ENCODE measurements at regions not wholly inside any gene's neighbourhood (a gene's known extent, or its start where the extent isn't known, plus 50 kb on each side); places are given as distances from the start of the nearest gene placed in this dataset.
A peak's percentile ranks its signal among the peaks of the same experiment; 100 is the strongest.

GRCh38 chr2:196277002-196277401, 105.6 kb upstream of the STK17B start:
- DNase-seq (ENCODE audit: low read depth, low spot score) = peak; percentile 51

- peak; percentile 59 for DNase-seq (ENCODE audit: low read depth, low spot score)
Measured at GRCh38 chr2:196278491-196278911, 107.1 kb upstream of the STK17B start.

GRCh38 chr2:196279541-196279940, 108.2 kb upstream of the STK17B start:
- no peak for DNase-seq (ENCODE audit: low read depth, low spot score)

DNA sequence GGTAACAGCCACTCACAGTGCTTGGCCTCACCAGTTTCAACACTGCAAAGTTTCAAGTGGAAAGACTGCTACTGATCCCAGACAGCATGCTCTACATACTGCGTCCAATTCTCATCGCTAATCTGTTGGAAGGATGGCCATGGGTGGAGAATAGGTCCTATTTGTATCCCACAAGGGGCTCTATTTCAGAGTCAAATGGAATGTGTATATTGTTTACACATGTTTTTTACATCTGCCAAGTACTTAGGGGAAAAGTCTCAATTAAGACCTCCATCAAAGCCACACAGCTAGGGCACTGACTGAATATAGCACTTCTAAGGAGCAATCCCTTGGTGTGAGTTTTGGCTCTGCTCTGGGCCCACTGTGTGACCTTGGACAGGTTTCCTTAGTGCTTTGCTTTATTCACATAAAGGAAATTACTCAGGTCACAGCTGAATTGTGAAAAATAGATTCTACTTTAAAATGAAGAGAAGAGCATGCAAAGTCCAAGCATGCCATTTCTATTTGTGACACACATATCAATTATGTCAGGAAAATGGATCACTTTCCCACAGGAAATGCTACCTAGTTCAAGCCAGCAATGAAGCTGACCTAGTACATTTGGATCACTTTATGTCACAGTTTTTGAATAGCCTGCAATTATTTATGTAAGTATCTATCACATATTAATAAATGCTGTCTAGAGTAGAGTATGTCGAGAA, 112.9 kb upstream of the STK17B start:
- DNase-seq (ENCODE audit: low read depth, low spot score) = peak; percentile 12

DNA sequence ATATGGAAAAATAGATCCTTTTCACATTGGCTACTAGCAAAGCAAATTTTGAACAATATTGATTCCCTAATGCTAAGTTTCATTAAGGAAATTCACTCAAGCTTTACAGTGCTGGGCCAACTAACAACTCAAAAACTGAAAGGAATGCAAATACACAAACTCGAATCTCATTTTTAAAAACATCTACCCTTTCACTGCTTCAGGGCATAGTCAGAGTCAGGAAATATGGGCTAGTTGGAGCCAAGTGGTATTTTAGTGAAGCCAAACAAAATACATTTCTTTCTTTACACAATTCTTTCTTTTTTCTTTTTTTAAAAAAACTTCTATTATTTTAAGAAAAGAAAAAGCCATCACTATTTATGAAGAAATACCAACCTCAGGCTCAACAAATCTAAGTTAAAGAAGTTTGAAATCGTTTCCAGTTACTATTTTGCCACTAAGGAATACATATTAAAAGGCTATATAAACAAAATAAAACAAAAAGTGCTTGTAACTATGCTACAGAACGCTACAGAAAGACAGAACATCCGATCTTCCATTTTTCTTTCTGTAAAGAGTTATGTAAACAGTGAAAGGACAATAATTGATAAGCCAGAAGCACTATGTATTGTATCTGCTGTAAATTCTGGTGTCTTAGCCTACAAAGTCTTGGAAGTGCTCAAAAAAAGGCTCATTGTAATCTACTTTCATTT, 113.6 kb upstream of the STK17B start:
- DNase-seq (ENCODE audit: low read depth, low spot score) = peak; percentile 45

DNA sequence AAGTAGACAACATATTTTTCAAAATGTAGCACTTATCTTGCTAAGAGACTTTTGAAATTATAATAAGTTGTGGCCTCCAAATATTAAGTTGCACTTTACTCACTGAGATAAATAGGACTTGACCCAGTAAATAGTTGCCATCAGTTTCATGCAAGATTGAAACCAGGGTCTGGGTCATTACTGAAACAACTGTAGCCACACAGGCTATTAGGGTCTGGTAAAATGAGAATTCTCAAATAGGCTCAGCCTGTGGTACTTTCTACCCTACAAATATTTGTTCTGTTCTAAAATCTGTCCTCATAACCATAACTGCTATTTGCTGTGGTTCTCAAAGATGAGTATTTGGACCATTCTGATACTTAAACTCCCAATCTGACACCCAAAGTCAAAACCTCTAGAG, 115.4 kb upstream of the STK17B start:
- DNase-seq (ENCODE audit: low read depth, low spot score) = no peak

- no peak for DNase-seq (ENCODE audit: low read depth, low spot score)
Measured at GRCh38 chr2:196287523-196287922, 116.1 kb upstream of the STK17B start.

DNA sequence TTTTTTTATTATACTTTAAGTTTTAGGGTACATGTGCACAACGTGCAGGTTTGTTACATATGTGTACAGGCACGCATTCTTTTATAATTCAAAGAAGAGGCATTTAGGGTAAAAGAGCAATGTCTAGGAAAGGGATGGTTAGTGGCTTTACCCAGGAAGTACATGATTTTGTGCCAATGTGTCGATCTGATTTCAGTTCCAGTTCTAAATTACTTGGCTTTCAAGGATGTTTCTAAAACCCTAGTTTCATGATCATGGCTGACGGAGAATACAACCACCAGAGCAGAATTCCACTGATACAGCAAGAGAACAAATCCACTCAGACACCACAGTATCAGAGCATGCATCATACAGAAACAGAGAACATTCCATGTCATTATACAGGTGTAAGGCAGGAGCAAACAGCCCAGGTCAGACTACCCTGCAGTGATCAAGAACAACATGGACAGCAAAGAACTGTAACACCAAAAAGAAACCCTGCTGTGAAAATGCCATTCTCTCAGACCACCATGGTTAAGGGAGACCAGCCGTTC, 116.7 kb upstream of the STK17B start:
- DNase-seq (ENCODE audit: low read depth, low spot score) = no peak

GRCh38 chr2:196289000-196289399, 117.6 kb upstream of the STK17B start:
- DNase-seq (ENCODE audit: low read depth, low spot score) = no peak

- DNase-seq (ENCODE audit: low read depth, low spot score) = no peak
Measured at GRCh38 chr2:196290136-196290535, 118.8 kb upstream of the STK17B start.

DNA sequence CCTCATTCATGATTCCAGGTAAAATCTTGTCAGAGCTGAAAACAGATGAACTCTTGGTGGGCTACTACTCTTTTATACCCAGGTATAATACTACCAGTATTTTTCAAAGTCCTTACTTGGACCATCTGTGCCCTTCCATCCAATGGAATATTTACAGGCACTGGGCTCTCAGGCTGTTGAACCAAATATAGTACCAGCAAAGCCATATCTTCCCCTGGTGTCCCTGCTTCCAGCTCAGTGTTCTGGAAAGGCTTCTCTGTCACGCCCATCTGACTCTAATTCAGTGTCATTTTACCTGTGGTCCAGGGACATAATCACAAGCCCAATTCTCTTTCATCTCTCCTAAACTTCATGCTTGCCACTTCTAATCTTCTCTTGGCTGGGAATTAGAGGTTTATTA, 119.2 kb upstream of the STK17B start:
- DNase-seq (ENCODE audit: low read depth, low spot score) = no peak

DNA sequence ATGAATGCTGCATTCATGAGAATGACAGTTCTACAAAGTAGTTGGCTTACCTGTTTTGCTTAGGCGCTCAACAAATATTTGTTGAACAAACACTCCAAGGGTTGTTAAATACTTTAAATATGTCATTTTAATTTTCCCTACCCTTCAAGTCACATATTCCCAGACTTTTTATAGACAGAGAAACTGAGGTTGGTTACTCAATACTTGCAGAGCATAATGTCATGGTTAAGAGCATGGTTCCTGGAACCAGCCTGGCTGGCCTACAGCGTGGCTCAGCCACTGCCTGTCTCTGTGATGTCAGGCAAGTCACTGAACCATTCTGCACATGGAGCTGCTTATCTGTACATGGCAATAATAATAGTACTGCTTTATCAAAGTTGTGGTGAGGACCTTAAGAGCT, 120.0 kb upstream of the STK17B start:
- DNase-seq (ENCODE audit: low read depth, low spot score) = no peak

- DNase-seq (ENCODE audit: low read depth, low spot score) = peak; percentile 95
Measured at GRCh38 chr2:196291873-196292800, 120.8 kb upstream of the STK17B start.

- DNase-seq (ENCODE audit: low read depth, low spot score) = peak; percentile 39
Measured at GRCh38 chr2:196293751-196294515, 122.6 kb upstream of the STK17B start.

DNA sequence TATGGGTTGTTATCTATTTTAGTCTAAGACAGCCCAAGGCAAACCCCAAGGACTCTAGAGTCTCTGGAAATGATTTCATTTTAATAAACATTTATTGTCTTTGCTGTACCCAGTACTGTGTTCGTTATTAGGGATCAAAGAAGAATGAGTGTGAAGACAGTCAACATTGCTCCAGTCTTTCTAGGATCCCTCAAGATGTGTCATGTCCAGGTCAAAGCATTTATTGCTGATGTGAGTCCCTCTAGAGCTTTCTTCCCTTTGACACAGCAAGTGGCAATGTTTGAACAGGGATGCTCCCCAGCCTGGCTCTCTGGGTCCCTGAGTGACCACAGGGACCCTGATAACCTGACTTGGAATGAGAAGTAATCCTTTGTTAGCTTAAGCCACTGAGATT, 123.1 kb upstream of the STK17B start:
- DNase-seq (ENCODE audit: low read depth, low spot score) = no peak

DNA sequence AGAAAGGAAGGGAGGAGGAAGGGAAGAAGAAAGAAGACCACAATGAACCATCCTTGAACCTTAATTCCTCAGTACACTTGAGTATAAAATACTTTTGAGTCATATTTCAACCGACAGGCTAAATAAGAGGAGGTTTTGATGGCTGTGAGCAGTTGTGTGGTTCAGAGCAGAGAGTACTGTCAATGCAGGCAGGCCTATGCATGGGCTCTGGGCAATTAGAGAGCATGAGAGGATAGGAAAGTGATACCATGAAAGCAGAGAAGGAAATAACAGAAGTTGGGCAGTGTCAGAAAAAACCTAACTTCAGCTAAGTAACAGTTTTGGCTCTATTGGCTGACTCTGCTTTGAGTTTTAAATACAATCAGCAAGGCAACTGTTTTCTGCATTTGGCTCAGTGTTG, 123.6 kb upstream of the STK17B start:
- DNase-seq (ENCODE audit: low read depth, low spot score) = no peak

- DNase-seq (ENCODE audit: low read depth, low spot score) = peak; percentile 28
Measured at GRCh38 chr2:196298106-196298723, 126.8 kb upstream of the STK17B start.

- DNase-seq (ENCODE audit: low read depth, low spot score) = no peak
Measured at GRCh38 chr2:196307775-196308305, 136.5 kb upstream of the STK17B start.

- no peak for DNase-seq (ENCODE audit: low read depth, low spot score)
Measured at GRCh38 chr2:196309691-196310090, 138.3 kb upstream of the STK17B start.

DNA sequence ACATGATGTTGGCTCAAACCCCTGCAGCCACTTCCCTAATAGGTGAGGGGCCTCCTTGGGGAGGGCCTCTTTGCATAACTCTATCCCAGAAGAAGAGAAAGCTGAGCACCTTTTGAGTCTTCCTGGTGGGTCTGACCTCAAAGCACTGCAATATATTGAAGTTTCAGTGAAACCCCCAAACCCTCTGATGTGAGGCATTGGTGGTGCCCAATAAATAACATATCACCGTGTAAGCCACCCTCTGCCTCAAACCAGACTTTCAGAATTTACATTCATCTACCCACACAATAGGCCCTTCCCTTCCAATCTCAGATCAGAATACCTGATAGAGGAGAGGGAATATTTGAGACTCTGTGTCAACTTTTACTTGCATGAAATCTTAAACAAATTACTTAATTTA, 142.8 kb upstream of the STK17B start:
- DNase-seq (ENCODE audit: low read depth, low spot score) = no peak

DNA sequence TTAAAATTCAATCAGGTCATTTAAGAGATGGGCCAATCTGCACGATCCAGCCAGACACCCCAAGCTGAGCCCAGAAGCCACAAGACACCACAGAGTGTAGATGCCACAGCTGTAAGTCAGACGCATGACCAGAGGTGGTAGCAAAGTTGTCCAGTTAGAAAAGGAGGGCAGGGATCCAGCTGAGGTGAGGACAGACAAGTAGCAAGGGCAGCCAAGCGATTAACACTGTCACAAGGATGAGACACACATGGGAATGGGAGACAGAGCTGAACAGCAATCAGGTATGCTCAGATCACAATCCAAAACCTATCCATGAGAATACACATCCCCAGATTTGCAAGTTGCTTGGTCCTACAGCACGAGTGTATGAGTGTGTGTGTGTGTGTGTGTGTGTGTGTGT, 143.4 kb upstream of the STK17B start:
- DNase-seq (ENCODE audit: low read depth, low spot score) = peak; percentile 65

All from astrocyte of the hippocampus (primary cell).